Fibroblast of pulmonary artery (primary cell): ENCODE measurements at regions not wholly inside any gene's neighbourhood (a gene's known extent, or its start where the extent isn't known, plus 50 kb on each side); places are given as distances from the start of the nearest gene placed in this dataset.

Experiments
- DNase-seq: peaks from one replicate; pipeline ENCODE4 v3.0.0-alpha.2; 2010; ENCODE audit warnings: low read depth
- H3K4me3 ChIP-seq: replicated peaks from 2 replicates; pipeline ENCODE4 v1.5.1; 2011; ENCODE audit warnings: low read depth, mild to moderate bottlenecking, control low read depth, low read length, moderate library complexity
- TF ChIP-seq, protein P1 (sequence below): IDR thresholded peaks from 2 replicates; pipeline ENCODE4 v1.5.1; 2011; ENCODE audit warnings: mild to moderate bottlenecking, control low read depth, low read length, inconsistent platforms; ENCODE audit errors: missing control alignments

DNA sequence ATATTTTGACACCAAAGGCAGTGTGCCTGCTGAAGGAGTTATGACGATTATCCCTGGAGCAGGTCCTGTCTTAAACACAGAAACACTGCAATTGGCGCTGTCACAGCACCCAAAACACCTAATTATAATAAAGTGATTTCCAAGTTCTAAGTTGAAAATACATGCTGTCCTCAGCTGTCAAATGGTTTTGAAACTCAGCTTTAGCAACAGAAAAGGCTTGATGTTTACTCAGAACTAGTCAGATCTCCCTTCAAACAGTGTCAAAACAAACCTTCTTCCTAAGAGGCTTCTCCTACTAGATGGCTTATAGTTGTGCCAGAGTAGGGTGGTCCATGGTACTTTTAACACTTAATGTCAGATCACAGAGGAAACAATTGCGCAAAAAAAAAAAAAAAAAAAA is 87.2 kb upstream of the IRX1 start:
- TF ChIP-seq, protein P1, sequence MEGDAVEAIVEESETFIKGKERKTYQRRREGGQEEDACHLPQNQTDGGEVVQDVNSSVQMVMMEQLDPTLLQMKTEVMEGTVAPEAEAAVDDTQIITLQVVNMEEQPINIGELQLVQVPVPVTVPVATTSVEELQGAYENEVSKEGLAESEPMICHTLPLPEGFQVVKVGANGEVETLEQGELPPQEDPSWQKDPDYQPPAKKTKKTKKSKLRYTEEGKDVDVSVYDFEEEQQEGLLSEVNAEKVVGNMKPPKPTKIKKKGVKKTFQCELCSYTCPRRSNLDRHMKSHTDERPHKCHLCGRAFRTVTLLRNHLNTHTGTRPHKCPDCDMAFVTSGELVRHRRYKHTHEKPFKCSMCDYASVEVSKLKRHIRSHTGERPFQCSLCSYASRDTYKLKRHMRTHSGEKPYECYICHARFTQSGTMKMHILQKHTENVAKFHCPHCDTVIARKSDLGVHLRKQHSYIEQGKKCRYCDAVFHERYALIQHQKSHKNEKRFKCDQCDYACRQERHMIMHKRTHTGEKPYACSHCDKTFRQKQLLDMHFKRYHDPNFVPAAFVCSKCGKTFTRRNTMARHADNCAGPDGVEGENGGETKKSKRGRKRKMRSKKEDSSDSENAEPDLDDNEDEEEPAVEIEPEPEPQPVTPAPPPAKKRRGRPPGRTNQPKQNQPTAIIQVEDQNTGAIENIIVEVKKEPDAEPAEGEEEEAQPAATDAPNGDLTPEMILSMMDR = no peak
- no peak for DNase-seq
- H3K4me3 ChIP-seq = no peak overlapping the region

DNA sequence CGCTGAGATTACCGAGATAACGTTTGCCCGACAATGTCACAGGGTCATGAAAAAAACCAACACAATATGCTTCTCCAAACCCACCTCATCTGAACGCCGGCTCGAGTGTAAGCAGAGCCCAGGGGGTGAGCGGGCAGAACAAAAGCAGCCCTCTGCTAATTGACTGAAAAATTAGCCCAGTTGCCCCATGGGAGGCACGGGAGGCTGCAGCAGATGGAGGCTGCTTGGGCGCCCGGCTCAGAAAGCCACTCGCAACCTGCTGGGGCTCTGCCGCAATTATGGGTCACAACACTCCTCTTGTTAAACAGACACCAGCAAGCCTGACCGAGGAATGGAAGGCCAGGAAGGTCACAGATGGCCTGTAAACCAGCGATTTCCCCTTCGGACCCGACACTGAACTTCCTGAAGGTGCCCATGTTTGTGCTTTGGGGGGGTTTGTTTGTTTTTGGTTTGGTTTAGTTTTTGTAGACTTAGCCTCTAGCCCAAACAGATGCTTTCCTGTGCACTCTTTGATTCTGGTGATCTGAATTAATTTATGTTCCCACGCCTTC is 104.6 kb upstream of the IRX1 start:
- TF ChIP-seq, protein P1 = no peak
- H3K4me3 ChIP-seq = no peak overlapping the region
- DNase-seq = no peak

DNA sequence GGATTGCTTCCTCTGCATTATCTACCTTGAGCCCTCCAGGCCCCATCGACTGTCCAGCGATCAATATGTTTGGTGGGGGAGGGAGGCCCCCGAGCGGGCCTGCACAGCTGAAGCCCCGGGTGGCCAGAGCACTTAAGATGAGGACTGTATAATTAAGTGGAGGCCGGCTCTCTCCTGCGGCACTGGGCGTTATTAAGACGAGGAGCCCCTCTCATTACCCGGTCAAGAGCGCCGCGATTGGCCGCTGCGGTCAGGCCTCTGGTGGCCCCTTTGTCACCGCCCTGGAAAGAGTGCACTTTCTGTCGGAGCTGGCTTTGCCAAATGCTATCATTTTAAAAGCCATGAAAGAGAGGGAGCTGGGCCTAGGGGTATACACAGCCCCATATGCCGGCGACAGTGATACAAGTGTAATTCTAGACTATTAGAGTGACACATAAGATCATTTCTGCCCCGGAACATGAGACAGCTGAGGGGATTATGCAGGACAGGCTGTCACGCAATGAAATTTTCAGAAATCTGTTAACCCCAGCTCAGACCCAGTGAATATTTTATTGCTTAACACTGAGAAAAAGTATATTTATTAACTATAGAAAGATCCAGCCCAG is 106.3 kb upstream of the IRX1 start:
- TF ChIP-seq, protein P1 = no peak

GRCh38 chr5:3484836-3485235 is 110.8 kb upstream of the IRX1 start:
- TF ChIP-seq, protein P1 = no peak
- no peak for DNase-seq
- H3K4me3 ChIP-seq = no peak overlapping the region

More for the DNA sequence above, 106.3 kb upstream of the IRX1 start:
- DNase-seq = no peak
- H3K4me3 ChIP-seq = no peak overlapping the region

- no peak for DNase-seq
- H3K4me3 ChIP-seq = no peak overlapping the region
- TF ChIP-seq, protein P1 = no peak
These were observed 114.5 kb upstream of the IRX1 start for GRCh38 chr5:3481175-3481574.

- no peak overlapping the region for H3K4me3 ChIP-seq
- TF ChIP-seq, protein P1 = no peak
- DNase-seq = no peak
These were observed 120.0 kb upstream of the IRX1 start for GRCh38 chr5:3475674-3476073.

DNA sequence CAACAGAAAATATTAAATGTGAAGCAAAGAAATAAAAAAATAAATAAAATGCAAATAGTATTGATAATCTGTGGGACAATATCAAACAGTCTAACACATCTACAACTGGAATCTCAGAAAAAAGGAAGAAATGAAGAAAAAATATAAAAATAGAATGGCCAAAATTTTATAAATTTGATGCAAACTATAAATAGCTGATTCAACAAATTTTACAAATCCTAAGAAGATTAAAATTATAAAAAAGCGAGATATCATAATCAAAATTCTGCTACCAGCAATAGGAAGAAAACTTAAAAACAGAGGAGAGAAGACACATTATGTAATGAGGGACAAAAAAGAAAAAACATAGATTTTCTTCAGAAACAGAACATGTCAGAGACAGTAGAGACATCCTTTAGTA is 129.2 kb upstream of the IRX1 start:
- TF ChIP-seq, protein P1 = no peak
- no peak overlapping the region for H3K4me3 ChIP-seq

More for the DNA sequence above, 129.2 kb upstream of the IRX1 start:
- DNase-seq = no peak
